A549 (cell line): ENCODE measurements at regions not wholly inside any gene's neighbourhood (a gene's known extent, or its start where the extent isn't known, plus 50 kb on each side); places are given as distances from the start of the nearest gene placed in this dataset.
"Not testable (repeated sequence)": the region's sequence is repeated elsewhere in the genome, so short reads cannot be mapped to it uniquely, and the experiment has no call there.

Experiments used
- ATAC-seq, 2 experiments: fragments of 200-7000 bp in 1 of 2; fragments of >200 bp in 1 of 2; cut with Nextera tagmentation in 1 of 2; cut with Tn5 transposase in 1 of 2; 3 replicates each; pipeline versions ENCODE4 v1.8.0 to v1.9.1; 2018 to 2020; ENCODE audit warnings: mild to moderate bottlenecking in 1 of 2, moderate library complexity in 1 of 2
- CTCF ChIA-PET: fragments of 300-600 bp; sonication (Branson Sonifier 250); formaldehyde crosslinking; extraction: SDS; loops from one replicate; lab custom pipeline; 2021; ENCODE audit warnings: antibody characterized with exemption, inconsistent platforms; lab: Yijun Ruan, JAX
- POLR2A ChIA-PET: fragments of 350-600 bp; formaldehyde crosslinking; extraction: SDS; loops from one replicate; lab custom pipeline; 2021; ENCODE audit warnings: antibody characterized with exemption, inconsistent platforms; lab: Yijun Ruan, JAX
- DNase-seq, 2 experiments: peaks; one replicate each; pipeline versions ENCODE4 v3.0.0 to v3.0.0-alpha.2; 2011 to 2016; ENCODE audit warnings: low read depth in 1 of 2, low spot score in 1 of 2
- FAIRE-seq: peaks from 2 replicates; lab custom pipeline; 2011; peaks lifted over from hg19 to GRCh38; lab: Jason Lieb, UNC
- H3K27ac ChIP-seq, 2 experiments: fragments of >200 bp; sonication (Bioruptor Twin); formaldehyde crosslinking; 3 replicates each; pipeline ENCODE4 v1.5.1; 2016 to 2017
- H3K4me1 ChIP-seq: fragments of >200 bp; sonication (Bioruptor Twin); formaldehyde crosslinking; 3 replicates; pipeline ENCODE4 v1.6.1; 2016
- H3K4me2 ChIP-seq: fragments of >200 bp; sonication (Bioruptor Twin); formaldehyde crosslinking; 3 replicates; pipeline ENCODE4 v1.6.1; 2016
- H3K4me3 ChIP-seq: fragments of >200 bp; sonication (Bioruptor Twin); formaldehyde crosslinking; 3 replicates; pipeline ENCODE4 v1.5.1; 2016
- H3K9me3 ChIP-seq: fragments of >200 bp; sonication (Bioruptor Twin); formaldehyde crosslinking; 3 replicates; pipeline ENCODE4 v1.6.1; 2016
- CBX8 ChIP-seq: fragments of 200-600 bp; sonication (generic); IDR thresholded peaks from 2 replicates; pipeline ENCODE4 v1.6.1; 2016
- CHD4 ChIP-seq: fragments of 200-600 bp; sonication (generic); IDR thresholded peaks from 2 replicates; pipeline ENCODE4 v1.6.1; 2016; ENCODE audit warnings: antibody characterized with exemption, mild to moderate bottlenecking, borderline replicate concordance
- EHF ChIP-seq: fragments of 250-450 bp; sonication (Bioruptor Pico); IDR thresholded peaks from 2 replicates; pipeline ENCODE4 v1.5.0; 2020; ENCODE audit warnings: mild to moderate bottlenecking
- FOXS1 ChIP-seq: fragments of 250-450 bp; sonication (Bioruptor Pico); IDR thresholded peaks from 2 replicates; pipeline ENCODE4 v1.5.0; 2020; ENCODE audit warnings: mild to moderate bottlenecking, moderate library complexity
- HEYL ChIP-seq: fragments of 250-450 bp; sonication (Bioruptor Pico); IDR thresholded peaks from 2 replicates; pipeline ENCODE4 v1.8.0; 2021; ENCODE audit warnings: mild to moderate bottlenecking, moderate library complexity
- HOXB13 ChIP-seq: fragments of 250-450 bp; sonication (Bioruptor Pico); IDR thresholded peaks from 2 replicates; pipeline ENCODE4 v1.5.0; 2020; ENCODE audit warnings: low read depth, mild to moderate bottlenecking, moderate library complexity
- HOXB5 ChIP-seq: fragments of 250-450 bp; sonication (Bioruptor Pico); IDR thresholded peaks from 2 replicates; pipeline ENCODE4 v1.5.0; 2020; ENCODE audit warnings: mild to moderate bottlenecking, moderate library complexity
- KDM1A ChIP-seq: fragments of 200-600 bp; sonication (generic); IDR thresholded peaks from 2 replicates; pipeline ENCODE4 v1.6.1; 2016; ENCODE audit warnings: low read depth, mild to moderate bottlenecking
- KDM5A ChIP-seq: fragments of 200-600 bp; sonication (generic); IDR thresholded peaks from 2 replicates; pipeline ENCODE4 v1.6.1; 2016; ENCODE audit warnings: antibody characterized with exemption, mild to moderate bottlenecking
- NFE2L2 ChIP-seq: fragments of 150-350 bp; conservative IDR thresholded peaks from 2 replicates; pipeline ENCODE4 v1.6.1; 2014; ENCODE audit warnings: low read length
- NR3C1 ChIP-seq: fragments of >200 bp; sonication (Bioruptor Twin); formaldehyde crosslinking; IDR thresholded peaks from 3 replicates; pipeline ENCODE4 v1.6.1; 2017
- RAD21 ChIP-seq, 2 experiments: fragments of >200 bp in 1 of 2; sonication (Bioruptor Twin) in 1 of 2; formaldehyde crosslinking in 1 of 2; IDR thresholded peaks in 1 of 2; conservative IDR thresholded peaks in 1 of 2; 2 replicates in 1 of 2; 3 replicates in 1 of 2; pipeline ENCODE4 v1.6.1; 2012 to 2018; ENCODE audit warnings: inconsistent platforms in 1 of 2
- RCOR1 ChIP-seq: fragments of 150-350 bp; IDR thresholded peaks from 2 replicates; pipeline ENCODE4 v1.6.1; 2014; ENCODE audit warnings: antibody characterized with exemption, low read length, low read depth
- SREBF2 ChIP-seq: fragments of 450-650 bp; IDR thresholded peaks from 2 replicates; pipeline ENCODE4 v1.6.1; 2014; ENCODE audit warnings: mild to moderate bottlenecking, moderate library complexity
- TFCP2L1 ChIP-seq: fragments of 250-450 bp; sonication (Bioruptor Pico); IDR thresholded peaks from 2 replicates; pipeline ENCODE4 v1.5.0; 2021; ENCODE audit warnings: mild to moderate bottlenecking
- USF2 ChIP-seq: fragments of 450-650 bp; IDR thresholded peaks from 2 replicates; pipeline ENCODE4 v1.6.1; 2014; ENCODE audit warnings: antibody characterized with exemption
- ZNF302 ChIP-seq: fragments of 250-450 bp; sonication (Bioruptor Pico); IDR thresholded peaks from 2 replicates; pipeline ENCODE4 v1.9.0; 2021; ENCODE audit warnings: inconsistent platforms, mild to moderate bottlenecking, moderate library complexity
- WGBS: methylation state at CpG from one replicate; pipeline ENCODE4 v1.1.6; 2017; ENCODE audit errors: missing lambda C conversion rate; 5-methylcytosine and 5-hydroxymethylcytosine counted together
- TF ChIP-seq, protein P1 (sequence below): fragments of >200 bp; sonication (Bioruptor Twin); formaldehyde crosslinking; IDR thresholded peaks from 3 replicates; pipeline ENCODE4 v1.6.1; 2016
- TF ChIP-seq, protein P2 (sequence below): IDR thresholded peaks from 2 replicates; pipeline ENCODE4 v1.6.1; 2012
- TF ChIP-seq, protein P3 (sequence below): fragments of 250-450 bp; sonication (Bioruptor Pico); IDR thresholded peaks from 2 replicates; pipeline ENCODE4 v1.5.0; 2021; ENCODE audit warnings: mild to moderate bottlenecking, moderate library complexity, borderline replicate concordance

- no peak overlapping the region for H3K4me3 ChIP-seq
- H3K27ac ChIP-seq: no peak overlapping the region
- H3K9me3 ChIP-seq: peaks cover 55% of the 10 kb centered on the region
- 92% methylated on average over 5 of the region's 5 CpGs for WGBS
- ATAC-seq (no peak), FAIRE-seq (no peak)
- no peaks in the 10 kb centered on the region for H3K4me1 ChIP-seq
- POLR2A ChIA-PET: interaction anchor here (0.7 kb wide), 1 partner anchor 16 kb away, joined by 4 read pairs; no protein-coding TSS in a partner anchor
- TF ChIP-seq FOXS1 (CRISPR knock-in tag) (no peak), NR3C1 (no peak), CHD4 (no peak), RAD21 (conservative IDR thresholded peaks at IDR 0.05 in 1 of 2, IDR thresholded peaks at IDR 0.05 in 1 of 2) (no peak), HEYL (CRISPR knock-in tag) (no peak), KDM1A (no peak), EHF (no peak), RCOR1 (no peak), KDM5A (no peak), USF2 (no peak), TFCP2L1 (CRISPR knock-in tag) (no peak), NFE2L2 (no peak), SREBF2 (no peak), ZNF302 (CRISPR knock-in tag) (no peak), HOXB5 (CRISPR knock-in tag) (no peak), CBX8 (no peak), HOXB13 (CRISPR knock-in tag) (no peak)
- TF ChIP-seq, protein P1, sequence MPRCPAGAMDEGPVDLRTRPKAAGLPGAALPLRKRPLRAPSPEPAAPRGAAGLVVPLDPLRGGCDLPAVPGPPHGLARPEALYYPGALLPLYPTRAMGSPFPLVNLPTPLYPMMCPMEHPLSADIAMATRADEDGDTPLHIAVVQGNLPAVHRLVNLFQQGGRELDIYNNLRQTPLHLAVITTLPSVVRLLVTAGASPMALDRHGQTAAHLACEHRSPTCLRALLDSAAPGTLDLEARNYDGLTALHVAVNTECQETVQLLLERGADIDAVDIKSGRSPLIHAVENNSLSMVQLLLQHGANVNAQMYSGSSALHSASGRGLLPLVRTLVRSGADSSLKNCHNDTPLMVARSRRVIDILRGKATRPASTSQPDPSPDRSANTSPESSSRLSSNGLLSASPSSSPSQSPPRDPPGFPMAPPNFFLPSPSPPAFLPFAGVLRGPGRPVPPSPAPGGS: no peak
- TF ChIP-seq, protein P2, sequence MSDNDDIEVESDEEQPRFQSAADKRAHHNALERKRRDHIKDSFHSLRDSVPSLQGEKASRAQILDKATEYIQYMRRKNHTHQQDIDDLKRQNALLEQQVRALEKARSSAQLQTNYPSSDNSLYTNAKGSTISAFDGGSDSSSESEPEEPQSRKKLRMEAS: no peak
- TF ChIP-seq, all 56 proteins: peak for 0
- CTCF ChIA-PET: interaction anchor here (0.8 to 1.6 kb wide), 3 partner anchors 20 to 438 kb away, joined by 3 to 5 read pairs (median 4); no protein-coding TSS in a partner anchor
- DNase-seq: no peak
- H3K4me2 ChIP-seq: no peak overlapping the region
Observed at GRCh38 chr12:124470139-124470538, 97.3 kb downstream of the NCOR2 start.

DNA sequence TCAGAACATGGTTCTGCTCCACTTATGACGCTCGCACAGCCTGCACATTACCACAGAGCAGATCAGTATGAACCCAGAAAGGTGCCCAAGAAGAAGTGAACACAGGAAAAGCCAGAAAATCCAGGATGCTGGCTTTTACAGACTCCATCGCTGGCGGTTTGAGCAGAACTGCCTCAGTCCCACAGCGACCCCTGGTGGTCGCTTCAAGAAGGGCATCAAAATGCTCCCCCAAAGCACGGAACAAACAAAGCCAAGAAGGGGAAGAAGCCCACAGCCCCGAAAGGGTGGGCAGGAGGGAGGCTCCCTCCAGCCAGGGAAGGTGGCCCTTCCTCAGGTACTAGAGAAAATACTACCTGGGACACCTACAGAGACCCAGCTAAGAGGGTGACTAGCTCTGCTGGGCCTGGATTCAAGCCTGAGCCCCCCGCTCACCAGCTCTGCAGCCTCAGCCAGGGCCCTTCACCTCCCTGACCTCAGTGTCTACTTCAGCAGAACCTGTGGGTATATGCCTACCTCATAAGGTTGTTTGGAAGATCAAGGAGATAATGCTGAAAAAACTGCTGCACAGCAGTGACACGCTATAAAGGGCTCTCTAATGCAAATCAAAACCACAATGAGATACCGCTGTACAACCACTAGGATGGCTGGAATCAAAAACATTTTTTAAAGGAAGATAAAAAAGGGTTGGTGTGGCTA lies 98.1 kb downstream of the NCOR2 start:
- H3K4me2 ChIP-seq: no peak overlapping the region
- WGBS: 90% methylated on average over 11 of the region's 11 CpGs
- DNase-seq (peak in 1 of 2 experiments; percentile 58), FAIRE-seq (no peak), ATAC-seq (no peak)
- no peak overlapping the region for H3K4me3 ChIP-seq
- peaks cover 55% of the 10 kb centered on the region for H3K9me3 ChIP-seq
- no peak overlapping the region for H3K27ac ChIP-seq
- no peaks in the 10 kb centered on the region for H3K4me1 ChIP-seq
- TF ChIP-seq RAD21 (conservative IDR thresholded peaks at IDR 0.05 in 1 of 2, IDR thresholded peaks at IDR 0.05 in 1 of 2): 0 out of 5 replicates have a peak, but pooled peaks of 1 of the 2 experiments have one; percentile 22
- TF ChIP-seq, protein P3, sequence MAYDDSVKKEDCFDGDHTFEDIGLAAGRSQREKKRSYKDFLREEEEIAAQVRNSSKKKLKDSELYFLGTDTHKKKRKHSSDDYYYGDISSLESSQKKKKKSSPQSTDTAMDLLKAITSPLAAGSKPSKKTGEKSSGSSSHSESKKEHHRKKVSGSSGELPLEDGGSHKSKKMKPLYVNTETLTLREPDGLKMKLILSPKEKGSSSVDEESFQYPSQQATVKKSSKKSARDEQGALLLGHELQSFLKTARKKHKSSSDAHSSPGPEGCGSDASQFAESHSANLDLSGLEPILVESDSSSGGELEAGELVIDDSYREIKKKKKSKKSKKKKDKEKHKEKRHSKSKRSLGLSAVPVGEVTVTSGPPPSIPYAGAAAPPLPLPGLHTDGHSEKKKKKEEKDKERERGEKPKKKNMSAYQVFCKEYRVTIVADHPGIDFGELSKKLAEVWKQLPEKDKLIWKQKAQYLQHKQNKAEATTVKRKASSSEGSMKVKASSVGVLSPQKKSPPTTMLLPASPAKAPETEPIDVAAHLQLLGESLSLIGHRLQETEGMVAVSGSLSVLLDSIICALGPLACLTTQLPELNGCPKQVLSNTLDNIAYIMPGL (CRISPR knock-in tag): no peak
- POLR2A ChIA-PET: interaction anchor here (0.7 kb wide), 1 partner anchor 16 kb away, joined by 4 read pairs; no protein-coding TSS in a partner anchor
- CTCF ChIA-PET: interaction anchor here (0.8 to 1.6 kb wide), 3 partner anchors 20 to 437 kb away, joined by 3 to 5 read pairs (median 4); no protein-coding TSS in a partner anchor

DNA sequence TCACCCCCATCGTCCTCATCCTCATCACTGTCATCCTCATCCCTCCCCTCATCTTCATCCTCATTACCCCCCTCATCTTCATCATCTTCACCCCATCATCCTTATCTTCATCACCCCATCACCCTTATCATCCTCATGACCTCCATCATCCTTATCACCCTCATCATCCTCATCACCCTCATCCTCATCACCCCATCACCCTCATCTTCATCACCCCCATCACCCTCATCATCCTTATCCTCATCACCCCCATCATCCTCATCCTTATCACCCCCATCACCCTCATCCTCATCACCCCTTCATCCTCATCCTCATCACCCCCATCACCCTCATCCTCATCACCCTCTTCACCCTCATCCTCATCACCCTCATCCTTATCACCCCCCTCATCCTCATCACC lies 99.9 kb downstream of the NCOR2 start:
- DNase-seq, CTCF ChIA-PET, POLR2A ChIA-PET, H3K4me3 ChIP-seq, H3K4me2 ChIP-seq, FAIRE-seq, H3K4me1 ChIP-seq, ATAC-seq, H3K27ac ChIP-seq: not testable (repeated sequence)
- H3K9me3 ChIP-seq: peaks cover 37% of the 10 kb centered on the region
- WGBS: 40% methylated on average over 1 of the region's 1 CpG
